Activated CD4-positive, alpha-beta memory T cell treated with anti-CD3 and anti-CD28 coated beads for 36 hours (primary cell): ENCODE measurements at regions not wholly inside any gene's neighbourhood (a gene's known extent, or its start where the extent isn't known, plus 50 kb on each side); places are given as distances from the start of the nearest gene placed in this dataset.

Experiments
- CTCF ChIA-PET: fragments of 350-600 bp; sonication (Branson Sonifier 250); formaldehyde crosslinking; loops from one replicate; lab custom pipeline; 2021; ENCODE audit warnings: antibody characterized with exemption, inconsistent platforms; lab: Charles Lee
- POLR2A ChIA-PET: fragments of 350-600 bp; sonication (Branson Sonifier 250); formaldehyde crosslinking; loops from one replicate; lab custom pipeline; 2021; ENCODE audit warnings: antibody characterized with exemption; lab: Charles Lee
- DNase-seq: peaks from one replicate; pipeline ENCODE4 v3.0.0-alpha.2; 2020
- H3K27ac Mint-ChIP-seq: one replicate; pipeline ENCODE4 v1.8.0; 2021; ENCODE audit warnings: mixed read lengths
- H3K27me3 Mint-ChIP-seq: one replicate; pipeline ENCODE4 v1.8.0; 2021; ENCODE audit warnings: mixed read lengths
- H3K36me3 Mint-ChIP-seq: one replicate; pipeline ENCODE4 v1.8.0; 2021; ENCODE audit warnings: mixed read lengths
- H3K4me1 Mint-ChIP-seq: one replicate; pipeline ENCODE4 v1.8.0; 2021; ENCODE audit warnings: low read depth, mixed read lengths
- H3K4me3 Mint-ChIP-seq: one replicate; pipeline ENCODE4 v1.8.0; 2021; ENCODE audit warnings: mild to moderate bottlenecking, mixed read lengths
- H3K9me3 Mint-ChIP-seq: one replicate; pipeline ENCODE4 v1.8.0; 2021; ENCODE audit warnings: mixed read lengths
- intact Hi-C: fragments of 100-400 bp; cut with micrococcal nuclease; formaldehyde crosslinking; loops from one replicate; pipeline ENCODE4 v1.15.1; 2023

DNA sequence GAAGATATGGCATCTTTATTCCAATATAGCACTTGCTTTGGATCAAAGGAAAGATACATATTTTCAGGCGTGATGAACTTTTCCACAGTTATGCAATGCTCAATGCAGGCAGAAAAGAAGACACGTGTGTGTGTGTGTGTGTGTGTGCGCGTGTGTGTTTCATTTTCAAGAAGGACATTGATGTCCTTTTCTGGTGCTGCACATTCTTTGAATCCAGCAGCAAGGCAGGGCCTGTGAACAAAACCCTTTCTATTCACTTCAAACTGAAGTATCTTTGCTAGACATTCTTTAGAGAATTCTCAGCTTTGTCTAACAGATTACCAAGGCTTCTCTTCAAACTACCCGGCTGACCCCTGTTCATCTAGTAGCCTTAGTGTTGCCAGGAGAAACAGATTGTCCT lies 124.6 kb downstream of the CD47 start:
- H3K36me3 Mint-ChIP-seq = no peaks in the 10 kb centered on the region
- no peaks in the 10 kb centered on the region for H3K9me3 Mint-ChIP-seq
- H3K27ac Mint-ChIP-seq = no peak overlapping the region
- H3K4me3 Mint-ChIP-seq = no peak overlapping the region
- ChIA-PET CTCF (no interaction called here), POLR2A (no interaction called here)
- intact Hi-C loops = no loop called here
- H3K4me1 Mint-ChIP-seq = peaks cover 23% of the 10 kb centered on the region
- H3K27me3 Mint-ChIP-seq = no peaks in the 10 kb centered on the region
- no peak for DNase-seq

DNA sequence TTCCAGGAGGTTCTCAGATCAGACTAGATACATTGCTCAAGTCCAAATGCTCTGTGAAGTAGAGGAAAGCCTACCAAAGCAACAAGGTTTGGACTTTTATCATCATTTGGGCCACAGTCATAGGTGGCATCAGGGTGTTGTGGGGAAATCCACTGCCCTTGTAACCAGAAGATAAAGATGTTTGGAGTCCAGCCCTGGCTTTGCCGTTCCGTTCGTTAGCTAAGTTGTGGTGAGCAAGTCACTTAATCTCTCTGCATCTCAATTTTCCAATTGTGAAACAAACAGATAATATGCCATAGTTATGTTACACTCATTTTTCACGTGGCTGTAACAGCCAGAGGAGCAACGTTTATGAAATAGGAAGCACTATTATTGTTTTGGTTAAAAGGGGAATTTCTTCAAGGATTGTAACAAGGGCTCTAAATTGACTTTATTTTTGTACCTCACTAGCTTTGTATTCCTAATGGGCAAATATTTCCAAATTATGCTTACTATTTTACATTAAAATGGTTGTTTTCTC lies 125.6 kb downstream of the CD47 start:
- no peak overlapping the region for H3K27ac Mint-ChIP-seq
- H3K9me3 Mint-ChIP-seq = no peaks in the 10 kb centered on the region
- ChIA-PET POLR2A (no interaction called here), CTCF (no interaction called here)
- peaks cover 17% of the 10 kb centered on the region for H3K4me1 Mint-ChIP-seq
- no peaks in the 10 kb centered on the region for H3K27me3 Mint-ChIP-seq
- no peak for DNase-seq
- no peak overlapping the region for H3K4me3 Mint-ChIP-seq
- no peaks in the 10 kb centered on the region for H3K36me3 Mint-ChIP-seq
- intact Hi-C loops = no loop called here

DNA sequence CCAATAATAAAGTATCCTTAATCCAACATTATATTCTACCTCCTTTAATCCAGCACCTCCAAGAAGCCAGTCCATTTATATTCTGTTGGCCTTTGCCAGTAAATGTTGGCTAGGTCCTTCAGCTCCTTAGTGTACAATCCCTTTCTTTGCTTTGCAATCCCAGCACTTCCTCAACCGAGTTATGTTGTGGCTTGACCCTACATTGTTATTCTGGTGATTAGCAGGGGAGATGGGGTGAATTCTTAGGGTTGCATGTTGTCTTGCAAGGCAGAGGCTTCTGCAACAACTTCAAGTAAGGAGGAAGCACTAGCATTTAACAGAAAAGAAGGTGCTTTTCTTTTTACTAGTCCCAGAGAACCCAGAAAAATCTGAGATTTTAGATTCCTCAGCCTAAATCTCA lies 127.2 kb downstream of the CD47 start:
- no peaks in the 10 kb centered on the region for H3K27me3 Mint-ChIP-seq
- no peak overlapping the region for H3K27ac Mint-ChIP-seq

DNA sequence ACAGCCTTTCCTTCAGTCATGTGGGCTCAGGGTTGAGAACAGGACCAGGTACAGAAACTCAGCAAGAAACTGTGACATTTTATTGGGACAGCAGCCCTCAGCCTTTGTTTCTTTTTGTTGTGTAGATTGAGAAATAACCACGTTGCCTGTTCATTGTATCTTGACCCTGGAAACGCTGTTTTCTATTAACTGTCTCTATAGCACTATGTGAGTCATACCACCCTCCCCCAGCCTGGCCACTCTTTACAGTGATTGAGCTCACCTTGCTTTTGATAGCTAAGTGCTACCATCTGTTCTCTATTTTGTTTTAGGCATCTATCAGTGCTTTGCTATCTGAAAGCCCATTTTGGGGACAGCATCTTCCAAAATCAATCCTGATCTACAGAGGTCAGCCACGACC lies 127.9 kb downstream of the CD47 start:
- Mint-ChIP-seq H3K27ac (no peak overlapping the region), H3K9me3 (no peaks in the 10 kb centered on the region), H3K4me3 (no peak overlapping the region), H3K27me3 (no peaks in the 10 kb centered on the region), H3K36me3 (no peaks in the 10 kb centered on the region), H3K4me1 (peaks cover 10% of the 10 kb centered on the region)
- ChIA-PET CTCF (no interaction called here), POLR2A (no interaction called here)
- intact Hi-C loops = no loop called here
- no peak for DNase-seq

More for the DNA sequence above, 127.2 kb downstream of the CD47 start:
- DNase-seq = no peak
- Mint-ChIP-seq H3K4me3 (no peak overlapping the region), H3K4me1 (peaks cover 5% of the 10 kb centered on the region), H3K36me3 (no peaks in the 10 kb centered on the region), H3K9me3 (no peaks in the 10 kb centered on the region)
- intact Hi-C loops = no loop called here
- POLR2A ChIA-PET = no interaction called here
- CTCF ChIA-PET = no interaction called here

DNA sequence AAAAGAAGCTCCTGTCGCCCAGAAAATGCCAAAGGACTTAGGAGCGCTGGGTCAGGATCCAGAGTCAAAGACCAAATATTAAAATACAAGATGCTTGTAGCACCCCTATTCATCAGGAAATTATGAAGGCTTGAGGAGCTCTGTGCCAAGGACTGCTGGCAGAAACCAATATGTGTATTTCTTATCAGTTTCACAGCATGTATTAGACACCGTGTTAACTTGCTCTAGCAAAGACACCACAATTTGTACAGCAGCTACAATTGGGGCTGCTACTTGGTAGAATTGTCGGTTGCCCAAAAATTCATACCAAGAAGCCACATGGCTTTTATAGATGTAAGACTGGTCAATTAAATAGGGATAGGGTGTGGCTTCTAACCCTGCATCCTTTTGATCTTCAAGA lies 128.8 kb downstream of the CD47 start:
- intact Hi-C loops = no loop called here
- Mint-ChIP-seq H3K4me3 (no peak overlapping the region), H3K4me1 (peaks cover 13% of the 10 kb centered on the region), H3K36me3 (no peaks in the 10 kb centered on the region), H3K9me3 (no peaks in the 10 kb centered on the region), H3K27me3 (no peaks in the 10 kb centered on the region), H3K27ac (no peak overlapping the region)
- CTCF ChIA-PET = no interaction called here
- POLR2A ChIA-PET = no interaction called here
- DNase-seq = no peak

DNA sequence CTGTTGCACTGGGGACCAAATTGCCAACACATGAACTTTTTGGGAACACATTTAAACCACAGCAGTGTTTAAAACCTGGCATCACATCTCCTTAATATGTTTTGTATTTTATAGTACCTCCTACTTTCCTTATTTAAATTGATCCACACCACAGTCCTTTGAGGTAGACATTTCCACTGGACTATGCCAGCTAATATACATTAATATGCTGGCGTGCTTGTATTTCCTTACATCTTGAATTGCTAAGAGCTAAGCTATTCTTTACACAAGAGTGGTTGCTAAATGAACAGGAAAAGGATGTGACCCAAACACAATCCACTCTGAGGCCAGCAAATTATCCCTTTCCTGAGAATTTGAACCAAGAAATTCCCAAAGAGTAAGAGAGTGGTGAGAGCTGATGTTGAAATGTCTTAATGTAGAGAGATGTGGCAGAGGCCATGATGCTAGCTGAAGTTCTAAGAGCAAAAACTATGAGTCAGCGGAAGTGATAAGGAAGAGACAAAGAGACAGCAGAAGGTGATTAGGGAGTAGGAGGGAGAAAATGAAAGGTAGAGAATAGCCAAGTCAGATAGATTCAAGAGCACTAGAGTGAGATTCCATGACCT lies 131.2 kb downstream of the CD47 start:
- Mint-ChIP-seq H3K27ac (no peak overlapping the region), H3K4me3 (no peak overlapping the region), H3K9me3 (no peaks in the 10 kb centered on the region), H3K36me3 (no peaks in the 10 kb centered on the region), H3K4me1 (peaks cover 21% of the 10 kb centered on the region), H3K27me3 (no peaks in the 10 kb centered on the region)
- ChIA-PET CTCF (interaction anchor here (1.5 kb wide), 1 partner anchor 32 kb away, joined by 5 read pairs; no protein-coding TSS in a partner anchor), POLR2A (no interaction called here)
- DNase-seq = no peak
- intact Hi-C loops = no loop called here

DNA sequence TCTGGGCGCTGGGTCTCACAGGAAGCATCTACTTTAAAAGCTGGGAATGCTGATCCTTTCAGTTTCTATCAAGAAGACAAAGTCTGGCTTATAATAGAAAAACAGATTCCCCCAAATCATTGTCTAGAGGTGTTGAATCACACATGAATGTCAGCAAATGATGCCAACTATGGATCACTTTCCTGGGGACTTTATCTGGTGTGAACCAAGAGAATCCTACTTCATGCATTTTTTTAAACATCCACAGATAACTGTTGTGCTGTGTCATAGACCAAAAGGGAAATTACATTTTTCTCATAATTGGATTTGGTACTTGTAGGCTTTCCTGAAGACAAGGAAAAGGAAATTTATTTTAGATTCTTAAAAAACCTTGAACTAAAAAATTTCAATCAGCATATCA lies 132.7 kb downstream of the CD47 start:
- no peaks in the 10 kb centered on the region for H3K9me3 Mint-ChIP-seq
- no peak overlapping the region for H3K27ac Mint-ChIP-seq
- intact Hi-C loops = no loop called here
- ChIA-PET POLR2A (no interaction called here), CTCF (no interaction called here)
- H3K36me3 Mint-ChIP-seq = no peaks in the 10 kb centered on the region
- no peak for DNase-seq
- no peak overlapping the region for H3K4me3 Mint-ChIP-seq
- peaks cover 32% of the 10 kb centered on the region for H3K4me1 Mint-ChIP-seq
- no peaks in the 10 kb centered on the region for H3K27me3 Mint-ChIP-seq

DNA sequence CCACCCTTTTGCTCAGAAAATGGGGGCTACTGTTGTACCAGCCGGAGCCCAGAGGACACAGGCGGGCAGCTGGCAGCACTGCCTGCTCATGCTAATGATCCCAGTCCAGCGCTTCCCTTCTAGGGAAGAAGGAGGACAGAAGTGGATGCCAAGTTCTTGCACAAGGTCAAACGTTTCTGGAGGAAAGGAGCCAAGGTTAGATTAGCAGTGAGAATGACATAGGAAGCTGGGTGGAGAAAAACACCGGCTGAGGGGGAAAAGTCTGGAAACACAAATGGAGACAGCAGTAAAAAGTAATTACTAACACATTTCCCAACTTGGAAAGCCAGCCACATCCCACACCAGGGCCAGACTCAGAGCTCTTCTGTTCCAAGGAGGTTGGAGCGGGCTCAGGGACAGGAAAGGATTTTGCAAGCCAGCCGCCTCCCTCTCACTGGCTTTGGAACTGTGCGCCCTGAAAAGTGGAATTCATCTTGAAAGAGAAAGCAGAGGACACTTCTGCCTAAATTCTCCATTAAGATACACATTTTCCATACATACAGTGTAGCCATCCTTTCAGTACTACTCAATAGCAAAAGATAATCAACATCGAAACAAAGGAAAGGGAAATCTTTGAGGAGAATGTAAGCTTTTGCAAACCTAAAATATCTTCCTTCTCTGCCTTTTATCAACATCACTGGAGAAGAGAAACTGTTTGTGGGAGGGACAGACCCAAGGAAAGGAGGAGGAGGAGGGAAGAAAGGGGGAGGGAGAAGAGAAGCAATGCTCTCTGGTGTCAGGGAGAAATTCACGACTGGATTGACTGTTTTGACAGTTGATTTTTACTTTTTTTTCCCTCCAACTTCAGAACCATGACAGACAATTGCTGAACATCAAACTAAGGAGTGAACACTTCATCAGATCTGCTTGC lies 133.6 kb downstream of the CD47 start:
- intact Hi-C loops = no loop called here
- no peaks in the 10 kb centered on the region for H3K27me3 Mint-ChIP-seq
- no peak for DNase-seq
- peaks cover 35% of the 10 kb centered on the region for H3K4me1 Mint-ChIP-seq
- ChIA-PET CTCF (interaction anchor here (0.6 to 1.6 kb wide), 2 partner anchors 27 to 267 kb away, joined by 3 read pairs; no protein-coding TSS in a partner anchor), POLR2A (no interaction called here)
- no peak overlapping the region for H3K4me3 Mint-ChIP-seq
- no peak overlapping the region for H3K27ac Mint-ChIP-seq
- no peaks in the 10 kb centered on the region for H3K9me3 Mint-ChIP-seq
- H3K36me3 Mint-ChIP-seq = no peaks in the 10 kb centered on the region

DNA sequence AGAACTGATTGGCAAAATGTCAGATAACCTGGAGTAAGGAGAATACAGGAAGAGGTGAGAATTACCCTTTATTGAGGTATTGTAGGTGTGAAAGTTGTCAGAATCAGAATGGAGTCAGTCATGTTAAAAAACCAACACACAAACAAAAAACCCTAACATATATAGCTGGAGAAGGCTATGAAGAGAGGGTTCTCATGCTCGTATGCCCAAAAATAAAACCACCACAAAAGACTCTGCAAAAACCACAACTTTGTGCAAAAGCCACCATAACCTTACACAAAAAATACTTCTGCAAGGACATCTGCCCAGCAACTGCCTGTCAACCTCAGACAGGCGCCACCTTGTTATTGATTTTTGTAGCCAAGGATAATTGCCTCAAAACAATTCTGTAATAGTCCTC lies 136.0 kb downstream of the CD47 start:
- no peak for DNase-seq
- Mint-ChIP-seq H3K4me3 (no peak overlapping the region), H3K9me3 (no peaks in the 10 kb centered on the region), H3K36me3 (no peaks in the 10 kb centered on the region), H3K4me1 (peaks cover 33% of the 10 kb centered on the region), H3K27ac (no peak overlapping the region), H3K27me3 (no peaks in the 10 kb centered on the region)
- intact Hi-C loops = no loop called here
- POLR2A ChIA-PET = no interaction called here
- CTCF ChIA-PET = no interaction called here

DNA sequence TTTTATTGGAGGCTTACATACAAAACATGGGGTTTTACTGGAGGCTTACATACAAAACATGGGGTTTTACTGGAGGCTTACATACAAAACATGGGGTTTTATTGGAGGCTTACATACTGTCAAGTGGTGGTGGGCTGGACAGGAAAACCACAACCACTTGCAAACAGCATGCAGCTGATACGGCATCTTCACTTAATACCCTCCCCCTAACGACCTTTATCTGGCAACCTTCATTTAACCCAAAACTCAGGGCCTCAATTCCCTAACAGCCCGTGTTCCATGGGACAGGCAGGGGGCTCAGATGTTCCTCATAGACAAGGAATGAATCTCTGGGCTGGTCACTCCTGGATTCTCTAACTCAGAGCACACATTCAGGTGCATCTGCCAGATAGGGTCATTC lies 137.1 kb downstream of the CD47 start:
- H3K9me3 Mint-ChIP-seq = no peaks in the 10 kb centered on the region
- H3K4me3 Mint-ChIP-seq = no peak overlapping the region
- no peak overlapping the region for H3K27ac Mint-ChIP-seq
- DNase-seq = no peak
- peaks cover 31% of the 10 kb centered on the region for H3K4me1 Mint-ChIP-seq
- H3K36me3 Mint-ChIP-seq = no peaks in the 10 kb centered on the region
- no peaks in the 10 kb centered on the region for H3K27me3 Mint-ChIP-seq
- CTCF ChIA-PET = no interaction called here
- intact Hi-C loops = no loop called here
- POLR2A ChIA-PET = no interaction called here

DNA sequence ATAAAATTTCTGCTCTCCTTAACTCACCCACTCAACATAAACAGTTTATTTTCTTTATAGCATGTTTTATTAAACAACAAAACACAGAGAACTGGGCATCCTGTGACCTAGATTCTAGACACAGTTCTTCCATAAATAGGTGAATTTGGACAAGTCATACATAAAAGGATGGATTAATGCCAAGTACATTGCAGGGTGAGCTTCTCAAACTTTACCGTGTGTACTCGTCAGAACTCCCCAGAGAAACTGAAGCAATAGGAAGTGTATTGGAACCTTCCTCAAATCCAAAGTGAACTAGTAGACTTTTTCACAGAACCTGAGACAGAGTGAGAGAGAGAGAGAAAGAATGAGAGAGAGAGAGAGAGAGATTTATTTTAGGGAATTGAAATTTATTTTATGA lies 139.7 kb downstream of the CD47 start:
- Mint-ChIP-seq H3K4me1 (peaks cover 22% of the 10 kb centered on the region), H3K27me3 (no peaks in the 10 kb centered on the region), H3K27ac (no peak overlapping the region), H3K36me3 (no peaks in the 10 kb centered on the region), H3K9me3 (no peaks in the 10 kb centered on the region), H3K4me3 (no peak overlapping the region)
- ChIA-PET CTCF (interaction anchor here (1.1 to 2.9 kb wide), 2 partner anchors 12 to 23 kb away, joined by 4 to 10 read pairs; no protein-coding TSS in a partner anchor), POLR2A (no interaction called here)
- intact Hi-C loops = no loop called here
- DNase-seq = no peak

DNA sequence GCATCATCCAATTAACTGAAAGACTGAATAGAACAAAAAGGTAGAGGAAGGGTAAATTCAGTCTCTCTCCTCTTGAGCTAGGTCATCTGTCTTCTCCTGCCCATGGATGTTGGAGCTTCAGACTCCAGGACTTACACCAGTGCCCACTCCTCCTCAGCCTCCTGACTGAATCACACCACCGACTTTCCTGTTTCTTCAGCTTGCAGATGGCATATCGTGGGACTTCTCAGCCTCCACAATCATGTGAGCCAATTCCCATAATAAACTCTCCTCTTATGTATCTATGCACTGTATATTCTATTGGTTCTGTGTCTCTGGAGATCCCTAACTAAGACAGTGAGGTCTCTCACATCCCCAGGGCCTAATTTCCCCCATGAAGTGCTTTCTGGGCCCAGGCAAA lies 140.4 kb downstream of the CD47 start:
- peaks cover 21% of the 10 kb centered on the region for H3K4me1 Mint-ChIP-seq
- DNase-seq = no peak
- H3K27me3 Mint-ChIP-seq = no peaks in the 10 kb centered on the region
- no peak overlapping the region for H3K4me3 Mint-ChIP-seq
- intact Hi-C loops = no loop called here
- ChIA-PET POLR2A (no interaction called here), CTCF (interaction anchor here (0.6 to 2.9 kb wide), 2 partner anchors 23 to 342 kb away, joined by 3 to 10 read pairs; no protein-coding TSS in a partner anchor)
- H3K9me3 Mint-ChIP-seq = no peaks in the 10 kb centered on the region
- H3K27ac Mint-ChIP-seq = no peak overlapping the region
- no peaks in the 10 kb centered on the region for H3K36me3 Mint-ChIP-seq
